Tibial artery (tissue), 4 donors: ENCODE measurements at regions not wholly inside any gene's neighbourhood (a gene's known extent, or its start where the extent isn't known, plus 50 kb on each side); places are given as distances from the start of the nearest gene placed in this dataset.

Experiments used
- DNase-seq, 2 donors: peaks; one replicate each; pipeline ENCODE4 v3.0.0-alpha.2; 2019
- H3K27ac ChIP-seq, 2 donors: fragments of 200-600 bp; sonication (generic) in 1 of 2; 1 replicate in 1 of 2; 2 replicates in 1 of 2; pipeline ENCODE4 v1.5.1; 2018 to 2019; ENCODE audit warnings: mild to moderate bottlenecking in 1 of 2
- H3K27me3 ChIP-seq, 2 donors: fragments of 200-600 bp; sonication (generic) in 1 of 2; one replicate each; pipeline versions ENCODE4 v1.5.1 to v1.6.0; 2016 to 2019
- H3K36me3 ChIP-seq, 3 donors: fragments of 200-600 bp; sonication (generic) in 2 of 3; one replicate each; pipeline ENCODE4 v1.5.1; 2016 to 2019; ENCODE audit warnings: mild to moderate bottlenecking in 2 of 3
- H3K4me1 ChIP-seq, 4 donors: fragments of 200-600 bp; sonication (generic) in 2 of 4; 1 replicate in 3 of 4; 2 replicates in 1 of 4; pipeline ENCODE4 v1.5.1; 2016 to 2019
- H3K4me3 ChIP-seq, 2 donors: fragments of 200-600 bp; sonication (generic) in 1 of 2; 1 replicate in 1 of 2; 2 replicates in 1 of 2; pipeline ENCODE4 v1.5.1; 2018 to 2019; ENCODE audit warnings: mild to moderate bottlenecking in 2 of 2
- H3K9me3 ChIP-seq, 3 donors: fragments of 200-600 bp; sonication (generic) in 1 of 3; one replicate each; pipeline ENCODE4 v1.5.1; 2016 to 2019
- intact Hi-C: fragments of 100-400 bp; cut with DNase I; formaldehyde crosslinking; loops from one replicate; pipeline ENCODE4 v1.15.0; 2023; ENCODE audit warnings: low total_unique reads
- TF ChIP-seq, protein P1 (sequence below), 2 experiments: fragments of 200-600 bp in 1 of 2; fragments of 450-650 bp in 1 of 2; IDR thresholded peaks; one replicate each; pipeline ENCODE4 v1.5.1; 2017 to 2019; ENCODE audit warnings: antibody characterized with exemption in 2 of 2, mild to moderate bottlenecking in 1 of 2, moderate library complexity in 1 of 2

DNA sequence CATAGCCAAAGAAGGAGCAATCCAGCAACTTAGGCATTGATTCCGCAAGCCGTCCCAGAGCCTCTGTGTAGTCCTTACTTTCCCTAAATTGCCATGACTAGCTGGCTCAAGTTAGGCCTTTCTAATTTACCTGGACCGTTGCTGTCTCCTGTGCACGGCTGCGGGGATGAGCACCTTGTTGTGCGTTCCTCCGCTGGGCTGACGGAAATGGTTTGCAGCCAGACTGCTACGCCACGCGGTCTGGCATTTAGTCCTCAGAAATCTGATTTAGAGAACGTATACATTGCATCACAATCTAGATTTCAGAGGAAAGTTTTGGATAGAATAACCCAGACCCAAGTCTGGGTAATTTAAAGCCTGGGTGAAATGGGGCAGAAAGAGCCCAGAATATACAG lies 133.2 kb upstream of the ARHGAP5 start:
- H3K4me1 ChIP-seq, result no peaks in the 10 kb centered on the region
- H3K36me3 ChIP-seq, result no peaks in the 10 kb centered on the region
- no peak overlapping the region for H3K27ac ChIP-seq
- intact Hi-C loops, result no loop called here
- no peak overlapping the region for H3K4me3 ChIP-seq
- TF ChIP-seq, protein P1, sequence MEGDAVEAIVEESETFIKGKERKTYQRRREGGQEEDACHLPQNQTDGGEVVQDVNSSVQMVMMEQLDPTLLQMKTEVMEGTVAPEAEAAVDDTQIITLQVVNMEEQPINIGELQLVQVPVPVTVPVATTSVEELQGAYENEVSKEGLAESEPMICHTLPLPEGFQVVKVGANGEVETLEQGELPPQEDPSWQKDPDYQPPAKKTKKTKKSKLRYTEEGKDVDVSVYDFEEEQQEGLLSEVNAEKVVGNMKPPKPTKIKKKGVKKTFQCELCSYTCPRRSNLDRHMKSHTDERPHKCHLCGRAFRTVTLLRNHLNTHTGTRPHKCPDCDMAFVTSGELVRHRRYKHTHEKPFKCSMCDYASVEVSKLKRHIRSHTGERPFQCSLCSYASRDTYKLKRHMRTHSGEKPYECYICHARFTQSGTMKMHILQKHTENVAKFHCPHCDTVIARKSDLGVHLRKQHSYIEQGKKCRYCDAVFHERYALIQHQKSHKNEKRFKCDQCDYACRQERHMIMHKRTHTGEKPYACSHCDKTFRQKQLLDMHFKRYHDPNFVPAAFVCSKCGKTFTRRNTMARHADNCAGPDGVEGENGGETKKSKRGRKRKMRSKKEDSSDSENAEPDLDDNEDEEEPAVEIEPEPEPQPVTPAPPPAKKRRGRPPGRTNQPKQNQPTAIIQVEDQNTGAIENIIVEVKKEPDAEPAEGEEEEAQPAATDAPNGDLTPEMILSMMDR (IDR thresholded peaks at IDR 0.05), result no peak
- no peaks in the 10 kb centered on the region for H3K27me3 ChIP-seq
- no peak for DNase-seq
- no peaks in the 10 kb centered on the region for H3K9me3 ChIP-seq

DNA sequence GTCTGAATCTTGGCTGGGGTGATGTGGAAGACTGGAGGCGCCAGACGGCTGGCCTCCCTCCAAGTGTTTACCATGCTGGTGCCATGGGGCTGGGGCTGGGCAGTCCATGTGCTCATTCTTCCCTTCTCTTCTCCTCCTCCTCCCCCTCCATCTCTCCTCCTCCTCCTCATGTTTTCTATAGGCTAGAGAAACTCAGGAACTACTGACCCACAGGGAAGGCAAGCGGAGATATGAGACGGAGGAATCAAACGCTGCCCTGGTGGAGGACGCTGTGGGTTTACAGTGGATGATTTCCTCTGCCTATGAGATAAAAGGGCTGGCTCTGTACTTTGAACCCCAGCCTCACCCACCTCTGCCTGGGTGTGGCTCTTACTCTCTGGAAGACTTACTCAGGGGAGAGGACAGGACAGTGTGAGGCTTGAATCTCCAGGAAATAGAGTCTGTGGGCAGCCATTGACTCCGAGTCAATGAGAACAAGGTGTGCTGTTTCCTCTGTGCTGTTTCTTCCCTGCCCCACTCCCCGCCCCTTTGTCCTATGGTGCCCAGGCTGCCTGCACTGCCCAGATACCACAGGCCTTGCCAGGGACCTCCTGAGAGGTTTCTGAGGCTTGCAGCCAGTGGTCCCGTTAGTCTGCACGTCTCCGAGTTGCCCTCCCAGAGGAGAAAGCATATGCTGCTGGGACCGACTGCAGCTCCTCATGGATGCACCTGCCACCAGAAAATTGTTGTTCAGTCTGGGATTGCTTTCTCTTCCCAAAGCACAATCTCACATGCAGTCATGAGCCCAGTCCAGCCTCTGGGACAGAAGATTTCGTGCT lies 132.6 kb upstream of the ARHGAP5 start:
- intact Hi-C loops, result no loop called here
- no peaks in the 10 kb centered on the region for H3K36me3 ChIP-seq
- TF ChIP-seq, protein P1 (IDR thresholded peaks at IDR 0.05), result no peak
- H3K9me3 ChIP-seq, result no peaks in the 10 kb centered on the region
- no peak overlapping the region for H3K27ac ChIP-seq
- H3K4me3 ChIP-seq, result no peak overlapping the region
- no peaks in the 10 kb centered on the region for H3K4me1 ChIP-seq
- H3K27me3 ChIP-seq, result no peaks in the 10 kb centered on the region
- no peak for DNase-seq

DNA sequence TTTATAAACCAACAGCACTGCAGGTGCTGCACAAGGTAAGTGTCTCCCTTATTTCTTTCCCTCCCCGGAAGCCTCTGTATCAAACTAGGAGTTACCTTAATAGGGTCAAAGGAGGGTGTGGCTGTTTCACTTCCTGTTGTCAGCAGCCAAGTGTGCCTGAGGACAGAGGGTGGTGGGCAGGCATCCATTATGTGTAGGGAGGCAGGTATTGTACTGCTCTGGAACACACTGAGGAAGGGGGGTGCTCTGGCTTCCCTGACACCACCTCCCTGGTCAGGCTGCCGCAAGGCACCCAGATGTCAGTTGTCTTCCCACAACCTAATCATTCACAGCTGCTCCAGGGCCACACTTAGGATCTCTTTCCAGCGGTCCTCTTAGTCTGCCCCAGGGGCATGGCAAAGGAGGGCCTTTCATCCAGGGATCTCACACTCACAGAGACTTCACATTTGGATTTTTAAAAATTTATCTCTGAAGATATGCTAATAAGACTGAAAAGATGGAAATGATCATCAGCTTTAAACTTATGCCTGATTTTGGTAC lies 132.0 kb upstream of the ARHGAP5 start:
- intact Hi-C loops, result no loop called here
- Histone ChIP-seq H3K27me3 (no peaks in the 10 kb centered on the region), H3K36me3 (no peaks in the 10 kb centered on the region), H3K9me3 (no peaks in the 10 kb centered on the region), H3K4me3 (no peak overlapping the region), H3K27ac (no peak overlapping the region), H3K4me1 (no peaks in the 10 kb centered on the region)
- TF ChIP-seq, protein P1 (IDR thresholded peaks at IDR 0.05), result no peak
- DNase-seq, result no peak

DNA sequence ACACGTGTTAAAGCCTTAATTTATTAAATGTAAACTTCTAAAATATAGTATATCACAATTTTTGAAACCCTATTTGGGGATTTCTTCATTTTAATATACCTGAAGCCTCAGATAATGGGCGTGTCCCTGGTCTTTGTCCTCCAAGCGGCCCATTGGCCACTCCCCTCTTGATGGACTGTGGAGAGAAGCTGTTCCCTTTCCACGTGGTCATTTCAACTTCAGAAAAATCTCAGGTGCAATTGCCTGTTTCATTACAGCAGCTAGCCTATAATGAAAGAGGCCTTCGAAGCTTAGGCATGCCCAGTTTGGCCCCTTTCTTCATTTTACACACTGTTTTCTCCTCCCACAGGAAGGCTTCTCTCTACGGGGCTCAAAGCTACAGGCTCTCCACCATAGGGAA lies 131.4 kb upstream of the ARHGAP5 start:
- no peaks in the 10 kb centered on the region for H3K36me3 ChIP-seq
- intact Hi-C loops, result no loop called here
- TF ChIP-seq, protein P1 (IDR thresholded peaks at IDR 0.05), result no peak
- no peak for DNase-seq
- no peaks in the 10 kb centered on the region for H3K4me1 ChIP-seq
- no peak overlapping the region for H3K4me3 ChIP-seq
- no peaks in the 10 kb centered on the region for H3K9me3 ChIP-seq
- H3K27ac ChIP-seq, result no peak overlapping the region
- H3K27me3 ChIP-seq, result no peaks in the 10 kb centered on the region

- DNase-seq, result no peak
- intact Hi-C loops, result no loop called here
- H3K4me3 ChIP-seq, result no peak overlapping the region
- TF ChIP-seq, protein P1 (IDR thresholded peaks at IDR 0.05), result no peak
- H3K36me3 ChIP-seq, result no peaks in the 10 kb centered on the region
- no peaks in the 10 kb centered on the region for H3K27me3 ChIP-seq
- H3K27ac ChIP-seq, result no peak overlapping the region
- no peaks in the 10 kb centered on the region for H3K9me3 ChIP-seq
- H3K4me1 ChIP-seq, result no peaks in the 10 kb centered on the region
Measured at GRCh38 chr14:31947076-31947475, 130.0 kb upstream of the ARHGAP5 start.
